22Rv1 (cell line): ENCODE measurements at regions not wholly inside any gene's neighbourhood (a gene's known extent, or its start where the extent isn't known, plus 50 kb on each side); places are given as distances from the start of the nearest gene placed in this dataset.

ENCODE experiments used
- CTCF ChIP-seq: fragments of 450-650 bp; IDR thresholded peaks from 2 replicates; pipeline ENCODE4 v1.5.1; 2017; ENCODE audit warnings: mild to moderate bottlenecking
- ZFX ChIP-seq: fragments of 450-650 bp; IDR thresholded peaks from 2 replicates; pipeline ENCODE4 v1.6.1; 2017; ENCODE audit warnings: antibody characterized with exemption, borderline replicate concordance

- TF ChIP-seq CTCF (peak; percentile 87), ZFX (no peak)
Measured at GRCh38 chr4:166501941-166502382, 628.9 kb downstream of the TLL1 start.
